Stomach smooth muscle (tissue), 2 donors: ENCODE measurements at regions not wholly inside any gene's neighbourhood (a gene's known extent, or its start where the extent isn't known, plus 50 kb on each side); places are given as distances from the start of the nearest gene placed in this dataset.

Source experiments
- H3K27ac ChIP-seq: one replicate; pipeline ENCODE4 v1.7.0; 2013; ENCODE audit warnings: mild to moderate bottlenecking, low read length, inconsistent platforms
- H3K27me3 ChIP-seq, 2 donors: one replicate each; pipeline ENCODE4 v1.7.0; 2013; ENCODE audit warnings: low read length in 2 of 2; ENCODE audit not compliant: insufficient read depth in 2 of 2, control insufficient read depth in 1 of 2
- H3K36me3 ChIP-seq, 2 donors: one replicate each; pipeline ENCODE4 v1.7.0; 2013; ENCODE audit warnings: low read length in 2 of 2; ENCODE audit not compliant: control insufficient read depth in 2 of 2, insufficient read depth in 2 of 2
- H3K4me1 ChIP-seq: one replicate; pipeline ENCODE4 v1.7.0; 2013; ENCODE audit warnings: low read length; ENCODE audit not compliant: control insufficient read depth, insufficient read depth
- H3K4me3 ChIP-seq, 2 donors: one replicate each; pipeline ENCODE4 v1.7.0; 2013; ENCODE audit warnings: low read length in 2 of 2
- H3K9ac ChIP-seq, 2 donors: one replicate each; pipeline ENCODE4 v1.7.0; 2013; ENCODE audit warnings: low read length in 2 of 2, mild to moderate bottlenecking in 1 of 2
- H3K9me3 ChIP-seq, 2 donors: one replicate each; pipeline ENCODE4 v1.7.0; 2013; ENCODE audit warnings: low read length in 2 of 2; ENCODE audit not compliant: control insufficient read depth in 2 of 2
- donor health status: healthy.
- donor health status: Pancreatic carcinoma.

GRCh38 chr3:153681057-153681456, 440.1 kb upstream of the ARHGEF26 start:
- Histone ChIP-seq H3K36me3 (no peaks in the 10 kb centered on the region), H3K9me3 (no peaks in the 10 kb centered on the region), H3K27ac (no peak overlapping the region), H3K27me3 (no peaks in the 10 kb centered on the region), H3K4me1 (no peaks in the 10 kb centered on the region), H3K9ac (no peak overlapping the region), H3K4me3 (no peak overlapping the region)

- no peaks in the 10 kb centered on the region for H3K4me1 ChIP-seq
- no peak overlapping the region for H3K9ac ChIP-seq
- H3K9me3 ChIP-seq: no peaks in the 10 kb centered on the region
- H3K36me3 ChIP-seq: no peaks in the 10 kb centered on the region
- H3K27ac ChIP-seq: no peak overlapping the region
- no peak overlapping the region for H3K4me3 ChIP-seq
- no peaks in the 10 kb centered on the region for H3K27me3 ChIP-seq
These were observed 432.7 kb upstream of the ARHGEF26 start for GRCh38 chr3:153688301-153689120.

GRCh38 chr3:153693207-153693606, 428.0 kb upstream of the ARHGEF26 start:
- Histone ChIP-seq H3K27ac (no peak overlapping the region), H3K9me3 (no peaks in the 10 kb centered on the region), H3K9ac (no peak overlapping the region), H3K4me3 (no peak overlapping the region), H3K27me3 (no peaks in the 10 kb centered on the region), H3K36me3 (no peaks in the 10 kb centered on the region), H3K4me1 (no peaks in the 10 kb centered on the region)

- Histone ChIP-seq H3K9ac (no peak overlapping the region), H3K27me3 (no peaks in the 10 kb centered on the region), H3K9me3 (no peaks in the 10 kb centered on the region), H3K27ac (no peak overlapping the region), H3K36me3 (no peaks in the 10 kb centered on the region), H3K4me3 (no peak overlapping the region), H3K4me1 (no peaks in the 10 kb centered on the region)
These were observed 419.1 kb upstream of the ARHGEF26 start for GRCh38 chr3:153702106-153702505.

- no peaks in the 10 kb centered on the region for H3K4me1 ChIP-seq
- no peak overlapping the region for H3K27ac ChIP-seq
- H3K36me3 ChIP-seq: no peaks in the 10 kb centered on the region
- no peaks in the 10 kb centered on the region for H3K9me3 ChIP-seq
- no peak overlapping the region for H3K4me3 ChIP-seq
- H3K27me3 ChIP-seq: no peaks in the 10 kb centered on the region
- no peak overlapping the region for H3K9ac ChIP-seq
These were observed 417.1 kb upstream of the ARHGEF26 start for GRCh38 chr3:153704115-153704514.

GRCh38 chr3:153706706-153707105, 414.5 kb upstream of the ARHGEF26 start:
- H3K4me3 ChIP-seq: no peak overlapping the region
- no peak overlapping the region for H3K27ac ChIP-seq
- H3K9ac ChIP-seq: no peak overlapping the region
- no peaks in the 10 kb centered on the region for H3K27me3 ChIP-seq
- H3K4me1 ChIP-seq: no peaks in the 10 kb centered on the region
- H3K9me3 ChIP-seq: no peaks in the 10 kb centered on the region
- H3K36me3 ChIP-seq: no peaks in the 10 kb centered on the region

- Histone ChIP-seq H3K9ac (no peak overlapping the region), H3K9me3 (no peaks in the 10 kb centered on the region), H3K4me1 (no peaks in the 10 kb centered on the region), H3K27ac (no peak overlapping the region), H3K36me3 (no peaks in the 10 kb centered on the region), H3K4me3 (no peak overlapping the region), H3K27me3 (no peaks in the 10 kb centered on the region)
These were observed 407.2 kb upstream of the ARHGEF26 start for GRCh38 chr3:153714016-153714415.

GRCh38 chr3:153714588-153715290, 406.5 kb upstream of the ARHGEF26 start:
- Histone ChIP-seq H3K9ac (no peak overlapping the region), H3K36me3 (no peaks in the 10 kb centered on the region), H3K27ac (no peak overlapping the region), H3K4me1 (no peaks in the 10 kb centered on the region), H3K27me3 (no peaks in the 10 kb centered on the region), H3K4me3 (no peak overlapping the region), H3K9me3 (no peaks in the 10 kb centered on the region)

- Histone ChIP-seq H3K9ac (no peak overlapping the region), H3K27me3 (no peaks in the 10 kb centered on the region), H3K4me1 (no peaks in the 10 kb centered on the region), H3K9me3 (no peaks in the 10 kb centered on the region), H3K4me3 (no peak overlapping the region), H3K36me3 (no peaks in the 10 kb centered on the region), H3K27ac (no peak overlapping the region)
These were observed 399.0 kb upstream of the ARHGEF26 start for GRCh38 chr3:153722157-153722556.

- H3K9ac ChIP-seq: no peak overlapping the region
- peaks cover 0 to 3% of the 10 kb centered on the region in 2 donors for H3K9me3 ChIP-seq
- H3K36me3 ChIP-seq: no peaks in the 10 kb centered on the region
- H3K4me1 ChIP-seq: no peaks in the 10 kb centered on the region
- no peaks in the 10 kb centered on the region for H3K27me3 ChIP-seq
- H3K4me3 ChIP-seq: no peak overlapping the region
- no peak overlapping the region for H3K27ac ChIP-seq
These were observed 390.1 kb upstream of the ARHGEF26 start for GRCh38 chr3:153731071-153731470.
